Neural crest cell (in vitro differentiated cells): ENCODE measurements at regions not wholly inside any gene's neighbourhood (a gene's known extent, or its start where the extent isn't known, plus 50 kb on each side); places are given as distances from the start of the nearest gene placed in this dataset.

Experiments used
- DNase-seq: peaks from one replicate; pipeline ENCODE4 v3.0.0; 2021; ENCODE audit warnings: low read depth, mixed read lengths, low spot score
- H3K27ac Mint-ChIP-seq: one replicate; pipeline ENCODE4 v1.8.0; 2021; ENCODE audit warnings: mild to moderate bottlenecking, mixed read lengths; ENCODE audit not compliant: unreplicated experiment
- H3K27me3 Mint-ChIP-seq: 2 replicates; pipeline ENCODE4 v1.8.0; 2021; ENCODE audit warnings: low read depth, mild to moderate bottlenecking, mixed read lengths
- H3K36me3 Mint-ChIP-seq: 2 replicates; pipeline ENCODE4 v1.8.0; 2021; ENCODE audit warnings: low read depth, mild to moderate bottlenecking, mixed read lengths
- H3K4me1 Mint-ChIP-seq: 2 replicates; pipeline ENCODE4 v1.8.0; 2021; ENCODE audit warnings: mixed read lengths
- H3K4me3 Mint-ChIP-seq: one replicate; pipeline ENCODE4 v1.8.0; 2021; ENCODE audit warnings: mild to moderate bottlenecking, mixed read lengths
- H3K9me3 Mint-ChIP-seq: 2 replicates; pipeline ENCODE4 v1.8.0; 2021; ENCODE audit warnings: mixed read lengths
- TF ChIP-seq, protein P1 (sequence below): fragments of 200-600 bp; sonication (generic); conservative IDR thresholded peaks from 2 replicates; pipeline ENCODE4 v1.5.0; 2021; ENCODE audit warnings: antibody characterized with exemption, mild to moderate bottlenecking

DNA sequence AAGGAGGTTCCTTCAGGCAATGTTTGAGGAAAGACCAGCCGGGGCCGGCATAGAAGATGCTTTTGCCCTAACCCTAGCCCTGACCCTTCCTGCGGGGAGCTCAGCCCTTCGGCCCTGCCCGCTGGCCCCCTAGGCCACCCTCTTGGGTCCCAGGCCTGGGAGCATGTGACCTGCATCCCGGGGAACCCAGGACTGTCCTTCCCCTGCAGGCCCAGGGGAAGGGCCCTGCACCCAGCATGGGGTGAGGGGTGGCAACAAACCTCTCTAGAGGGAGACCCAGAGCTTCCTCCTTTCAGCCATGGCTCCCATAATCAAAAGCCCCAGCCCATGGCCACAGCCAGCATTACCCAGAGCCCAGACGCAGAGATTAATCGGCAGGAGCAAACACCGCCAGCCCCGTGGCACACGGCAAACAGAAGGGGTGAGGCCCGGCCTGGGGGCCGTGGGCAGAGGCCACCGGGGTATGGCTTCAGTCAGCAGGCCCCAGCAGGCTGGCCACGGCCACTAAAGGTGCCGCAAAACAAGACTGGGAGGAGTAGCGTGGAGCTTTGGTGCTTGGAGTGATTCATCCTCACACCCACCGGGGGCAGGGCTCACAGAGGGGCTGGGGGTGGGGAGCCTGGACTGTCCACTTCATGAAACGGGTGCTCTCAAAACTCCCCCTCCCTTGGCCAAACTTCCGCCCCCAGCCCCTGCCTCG is 61.6 kb upstream of the HPCAL1 start:
- TF ChIP-seq, protein P1, sequence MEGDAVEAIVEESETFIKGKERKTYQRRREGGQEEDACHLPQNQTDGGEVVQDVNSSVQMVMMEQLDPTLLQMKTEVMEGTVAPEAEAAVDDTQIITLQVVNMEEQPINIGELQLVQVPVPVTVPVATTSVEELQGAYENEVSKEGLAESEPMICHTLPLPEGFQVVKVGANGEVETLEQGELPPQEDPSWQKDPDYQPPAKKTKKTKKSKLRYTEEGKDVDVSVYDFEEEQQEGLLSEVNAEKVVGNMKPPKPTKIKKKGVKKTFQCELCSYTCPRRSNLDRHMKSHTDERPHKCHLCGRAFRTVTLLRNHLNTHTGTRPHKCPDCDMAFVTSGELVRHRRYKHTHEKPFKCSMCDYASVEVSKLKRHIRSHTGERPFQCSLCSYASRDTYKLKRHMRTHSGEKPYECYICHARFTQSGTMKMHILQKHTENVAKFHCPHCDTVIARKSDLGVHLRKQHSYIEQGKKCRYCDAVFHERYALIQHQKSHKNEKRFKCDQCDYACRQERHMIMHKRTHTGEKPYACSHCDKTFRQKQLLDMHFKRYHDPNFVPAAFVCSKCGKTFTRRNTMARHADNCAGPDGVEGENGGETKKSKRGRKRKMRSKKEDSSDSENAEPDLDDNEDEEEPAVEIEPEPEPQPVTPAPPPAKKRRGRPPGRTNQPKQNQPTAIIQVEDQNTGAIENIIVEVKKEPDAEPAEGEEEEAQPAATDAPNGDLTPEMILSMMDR, result no peak
- H3K4me3 Mint-ChIP-seq, result no peak overlapping the region
- DNase-seq, result no peak
- no peaks in the 10 kb centered on the region for H3K36me3 Mint-ChIP-seq
- H3K4me1 Mint-ChIP-seq, result no peaks in the 10 kb centered on the region
- H3K9me3 Mint-ChIP-seq, result no peaks in the 10 kb centered on the region
- no peak overlapping the region for H3K27ac Mint-ChIP-seq
- no peaks in the 10 kb centered on the region for H3K27me3 Mint-ChIP-seq

DNA sequence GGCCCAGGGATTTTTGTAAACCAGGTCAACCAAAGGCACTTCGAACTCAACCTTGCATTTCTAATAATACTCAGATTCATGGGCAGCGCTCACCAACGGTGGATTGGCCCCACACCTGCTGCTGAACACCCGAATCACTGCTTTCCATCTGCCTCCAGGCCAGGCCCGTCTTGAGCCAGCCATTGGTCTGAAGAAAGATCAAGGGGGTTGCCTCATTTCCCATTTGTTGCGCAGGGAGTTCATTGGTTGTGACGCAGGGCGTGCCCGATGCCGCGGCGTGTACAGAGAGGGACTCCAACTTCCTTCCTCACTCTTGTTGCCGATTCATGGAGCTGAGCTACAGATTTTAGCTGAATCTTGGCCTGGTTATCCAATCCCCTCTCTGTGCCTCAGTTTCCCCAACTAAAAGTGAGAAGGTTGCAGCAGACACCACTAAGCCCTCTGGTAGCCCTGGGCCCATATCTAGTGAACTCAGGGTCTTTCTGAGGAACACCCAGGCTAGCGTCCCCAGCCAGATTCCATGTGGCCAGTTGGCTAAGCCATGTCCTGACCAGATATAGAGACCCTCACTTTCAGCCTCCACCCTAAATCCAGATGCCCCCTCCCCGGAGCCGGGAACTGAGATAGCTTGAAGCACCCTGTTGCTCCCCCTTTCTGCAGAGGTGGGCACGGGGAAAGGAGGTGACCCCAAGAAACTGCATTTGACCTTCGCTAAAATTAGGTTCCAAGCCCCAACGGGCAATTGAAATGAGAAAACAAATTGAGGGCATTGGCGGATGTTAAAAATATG is 60.9 kb upstream of the HPCAL1 start:
- H3K36me3 Mint-ChIP-seq, result no peaks in the 10 kb centered on the region
- H3K9me3 Mint-ChIP-seq, result no peaks in the 10 kb centered on the region
- H3K27ac Mint-ChIP-seq, result no peak overlapping the region
- no peak for DNase-seq
- TF ChIP-seq, protein P1, result no peak
- no peaks in the 10 kb centered on the region for H3K4me1 Mint-ChIP-seq
- no peaks in the 10 kb centered on the region for H3K27me3 Mint-ChIP-seq
- H3K4me3 Mint-ChIP-seq, result no peak overlapping the region

DNA sequence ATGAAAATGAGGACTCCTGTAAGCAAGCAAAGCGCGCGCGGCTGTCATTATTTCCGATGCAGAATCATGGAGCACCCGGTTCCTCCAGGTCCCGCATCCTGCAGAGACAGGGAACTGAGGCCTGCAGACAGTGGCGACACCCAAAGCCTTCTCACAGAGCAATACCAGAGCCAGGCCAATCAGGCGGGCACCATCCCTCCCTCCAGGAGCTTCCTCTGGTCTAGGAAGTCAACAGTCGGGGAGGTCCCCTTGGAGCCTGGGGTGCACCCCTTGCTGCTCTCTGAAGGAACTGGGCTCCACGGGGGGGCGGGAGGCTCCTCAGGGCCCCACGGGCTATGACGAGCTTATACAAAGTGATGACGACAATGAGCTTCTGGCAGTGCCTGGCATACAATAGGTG is 60.3 kb upstream of the HPCAL1 start:
- TF ChIP-seq, protein P1, result no peak
- no peaks in the 10 kb centered on the region for H3K9me3 Mint-ChIP-seq
- no peak overlapping the region for H3K27ac Mint-ChIP-seq
- DNase-seq, result no peak
- no peak overlapping the region for H3K4me3 Mint-ChIP-seq
- H3K27me3 Mint-ChIP-seq, result no peaks in the 10 kb centered on the region
- H3K36me3 Mint-ChIP-seq, result no peaks in the 10 kb centered on the region
- H3K4me1 Mint-ChIP-seq, result no peaks in the 10 kb centered on the region

DNA sequence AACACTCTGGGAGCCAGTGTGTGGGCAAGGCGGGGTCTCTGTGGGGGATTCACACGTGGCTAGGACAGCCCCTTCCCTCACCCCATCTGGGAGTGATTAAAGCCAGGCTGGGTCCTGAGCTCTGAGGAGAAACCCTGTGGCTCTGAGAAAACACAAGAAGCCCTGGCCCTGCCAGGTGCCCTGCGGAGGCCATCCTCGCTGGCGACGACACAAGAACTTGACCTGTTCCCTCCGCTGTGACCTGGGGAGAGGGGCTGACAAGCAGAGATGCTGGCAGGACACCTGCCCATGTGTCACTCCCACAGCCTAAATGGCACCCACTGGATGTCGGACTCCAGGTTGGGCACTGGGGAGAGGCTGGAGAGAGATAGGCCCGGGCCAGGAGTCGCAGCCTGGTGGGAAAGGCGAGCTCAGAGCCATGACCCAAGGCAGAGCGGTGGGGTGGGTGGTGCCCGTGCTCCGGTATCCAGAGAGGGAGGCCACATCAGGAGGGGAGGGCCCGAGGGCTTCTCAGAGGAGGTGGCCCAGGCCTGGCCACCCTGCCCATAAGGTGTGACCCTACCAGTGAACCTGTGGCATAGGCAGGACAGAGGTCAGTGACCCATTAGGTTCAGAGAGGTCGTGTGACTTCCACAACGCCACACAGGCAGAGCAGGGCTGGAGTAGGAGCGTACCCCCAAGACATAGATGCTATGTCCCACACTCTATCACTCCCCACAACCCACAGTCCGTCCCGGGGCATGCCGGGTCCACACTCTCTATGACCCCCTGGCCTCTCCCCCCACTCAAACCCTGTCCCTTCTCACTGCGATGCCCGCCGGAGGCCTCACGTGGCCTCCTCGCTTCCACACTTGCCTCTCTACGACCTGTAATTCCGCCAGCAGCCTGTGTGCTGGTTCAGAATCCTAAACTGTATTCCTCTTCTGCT is 59.4 kb upstream of the HPCAL1 start:
- H3K27me3 Mint-ChIP-seq, result no peaks in the 10 kb centered on the region
- no peak overlapping the region for H3K4me3 Mint-ChIP-seq
- no peak for DNase-seq
- H3K4me1 Mint-ChIP-seq, result no peaks in the 10 kb centered on the region
- H3K27ac Mint-ChIP-seq, result no peak overlapping the region
- H3K36me3 Mint-ChIP-seq, result no peaks in the 10 kb centered on the region
- H3K9me3 Mint-ChIP-seq, result no peaks in the 10 kb centered on the region
- TF ChIP-seq, protein P1, result no peak

DNA sequence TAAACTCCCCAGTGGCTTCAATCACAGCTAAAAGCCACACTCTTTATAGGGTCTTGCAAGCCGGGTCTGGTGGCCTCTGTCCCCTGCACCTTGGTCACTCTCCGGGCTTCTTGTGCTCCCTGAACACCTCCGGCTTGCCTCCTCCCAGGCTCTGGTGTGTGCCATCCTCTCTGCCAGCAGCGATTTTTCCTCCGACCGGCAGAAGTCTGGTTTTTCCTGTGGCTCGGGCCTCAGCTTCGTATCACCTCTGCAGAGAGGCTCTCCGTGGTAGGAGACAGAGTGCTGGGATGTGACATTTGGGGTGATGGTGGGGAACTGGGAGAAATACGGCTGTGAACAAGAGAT is 58.8 kb upstream of the HPCAL1 start:
- no peaks in the 10 kb centered on the region for H3K36me3 Mint-ChIP-seq
- H3K27ac Mint-ChIP-seq, result no peak overlapping the region
- TF ChIP-seq, protein P1, result no peak
- H3K4me1 Mint-ChIP-seq, result no peaks in the 10 kb centered on the region
- H3K4me3 Mint-ChIP-seq, result no peak overlapping the region
- no peaks in the 10 kb centered on the region for H3K9me3 Mint-ChIP-seq
- DNase-seq, result no peak
- no peaks in the 10 kb centered on the region for H3K27me3 Mint-ChIP-seq
